ENCODE measurements at regions not wholly inside any gene's neighbourhood (a gene's known extent, or its start where the extent isn't known, plus 50 kb on each side); places are given as distances from the start of the nearest gene placed in this dataset.

DNA sequence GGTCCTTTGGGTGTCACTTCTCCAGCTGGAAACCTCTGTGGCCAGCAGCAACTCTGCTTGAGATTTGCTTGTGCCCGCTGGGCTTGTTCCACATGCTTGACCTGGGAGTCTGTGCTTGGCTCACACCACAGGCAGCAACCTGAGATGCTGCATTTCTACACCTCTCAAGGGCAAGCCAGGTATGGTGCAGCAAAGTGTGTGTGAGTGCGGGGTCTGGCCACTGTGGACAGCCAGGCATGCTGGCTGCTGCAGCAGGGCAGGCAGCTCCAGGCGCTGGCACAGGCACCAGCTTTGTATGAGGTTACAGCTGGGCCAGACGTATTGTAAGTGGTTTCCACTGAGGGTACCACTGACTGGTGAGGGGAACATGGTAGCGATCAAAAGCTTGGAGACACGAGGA lies 242.0 kb downstream of the PTGER3 start:
- no peak overlapping the region for H3K4me3 ChIP-seq
- no peak for TF ChIP-seq POLR2A (IDR thresholded peaks at IDR 0.05)
- TF ChIP-seq CTCF (IDR thresholded peaks at IDR 0.05), result no peak
- no peaks in the 10 kb centered on the region for H3K4me1 ChIP-seq
- intact Hi-C loops (cut with DNase I; ENCODE audit: low total_unique reads), result no loop called here
- no peaks in the 10 kb centered on the region for H3K36me3 ChIP-seq (ENCODE audit: low read depth, missing control alignments)
- 92 to 95% methylated on average over 6 of the region's 6 CpGs for WGBS, 2 donors
- DNase-seq, result no peak
- H3K27me3 ChIP-seq, result no peaks in the 10 kb centered on the region
- no peaks in the 10 kb centered on the region for H3K9me3 ChIP-seq
- H3K27ac ChIP-seq, result no peak overlapping the region

GRCh38 chr1:70807088-70807664 lies 240.4 kb downstream of the PTGER3 start:
- DNase-seq, result no peak
- H3K36me3 ChIP-seq (ENCODE audit: low read depth, missing control alignments), result no peaks in the 10 kb centered on the region
- H3K4me3 ChIP-seq, result no peak overlapping the region
- TF ChIP-seq POLR2A (IDR thresholded peaks at IDR 0.05) (no peak), CTCF (IDR thresholded peaks at IDR 0.05) (no peak)
- H3K27ac ChIP-seq, result no peak overlapping the region
- no peaks in the 10 kb centered on the region for H3K9me3 ChIP-seq
- 50 to 60% methylated on average over 2 to 3 of the region's 3 CpGs for WGBS, 2 donors
- no peaks in the 10 kb centered on the region for H3K27me3 ChIP-seq
- H3K4me1 ChIP-seq, result no peaks in the 10 kb centered on the region
- intact Hi-C loops (cut with DNase I; ENCODE audit: low total_unique reads), result no loop called here

DNA sequence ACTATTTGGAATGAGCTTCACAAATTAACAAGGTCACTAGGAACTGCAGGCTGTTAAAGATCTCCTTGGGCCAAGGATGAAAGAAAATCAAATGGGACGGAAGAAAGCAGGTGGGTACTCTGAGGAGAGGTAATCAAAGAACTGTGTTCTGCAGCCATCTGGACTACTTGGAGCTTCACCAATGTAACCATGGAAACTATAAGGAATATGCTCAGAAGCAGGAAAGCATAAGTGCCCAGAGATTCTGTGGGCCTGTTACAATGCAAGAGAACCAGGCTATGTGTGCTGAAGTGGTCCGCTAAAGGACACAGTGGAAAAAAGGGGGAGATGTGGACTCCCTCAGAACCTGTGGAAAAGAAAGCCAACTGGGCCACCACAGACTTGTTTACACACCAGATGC lies 238.5 kb downstream of the PTGER3 start:
- H3K4me1 ChIP-seq, result no peaks in the 10 kb centered on the region
- H3K36me3 ChIP-seq (ENCODE audit: low read depth, missing control alignments), result no peaks in the 10 kb centered on the region
- no peak overlapping the region for H3K4me3 ChIP-seq
- intact Hi-C loops (cut with DNase I; ENCODE audit: low total_unique reads), result no loop called here
- DNase-seq, result no peak
- TF ChIP-seq CTCF (IDR thresholded peaks at IDR 0.05), result no peak
- no peak for TF ChIP-seq POLR2A (IDR thresholded peaks at IDR 0.05)
- 80 to 88% methylated on average over 2 of the region's 2 CpGs for WGBS, 2 donors
- H3K27me3 ChIP-seq, result no peaks in the 10 kb centered on the region
- H3K27ac ChIP-seq, result no peak overlapping the region
- H3K9me3 ChIP-seq, result no peaks in the 10 kb centered on the region

GRCh38 chr1:70811815-70812214 lies 235.8 kb downstream of the PTGER3 start:
- Histone ChIP-seq H3K36me3 (ENCODE audit: low read depth, missing control alignments) (no peaks in the 10 kb centered on the region), H3K4me3 (no peak overlapping the region), H3K27me3 (no peaks in the 10 kb centered on the region), H3K4me1 (no peaks in the 10 kb centered on the region), H3K9me3 (no peaks in the 10 kb centered on the region), H3K27ac (no peak overlapping the region)
- WGBS, 2 donors, result 78 to 80% methylated on average over 2 of the region's 2 CpGs
- intact Hi-C loops (cut with DNase I; ENCODE audit: low total_unique reads), result no loop called here
- TF ChIP-seq POLR2A (IDR thresholded peaks at IDR 0.05), result no peak
- TF ChIP-seq CTCF (IDR thresholded peaks at IDR 0.05), result no peak
- DNase-seq, result no peak

DNA sequence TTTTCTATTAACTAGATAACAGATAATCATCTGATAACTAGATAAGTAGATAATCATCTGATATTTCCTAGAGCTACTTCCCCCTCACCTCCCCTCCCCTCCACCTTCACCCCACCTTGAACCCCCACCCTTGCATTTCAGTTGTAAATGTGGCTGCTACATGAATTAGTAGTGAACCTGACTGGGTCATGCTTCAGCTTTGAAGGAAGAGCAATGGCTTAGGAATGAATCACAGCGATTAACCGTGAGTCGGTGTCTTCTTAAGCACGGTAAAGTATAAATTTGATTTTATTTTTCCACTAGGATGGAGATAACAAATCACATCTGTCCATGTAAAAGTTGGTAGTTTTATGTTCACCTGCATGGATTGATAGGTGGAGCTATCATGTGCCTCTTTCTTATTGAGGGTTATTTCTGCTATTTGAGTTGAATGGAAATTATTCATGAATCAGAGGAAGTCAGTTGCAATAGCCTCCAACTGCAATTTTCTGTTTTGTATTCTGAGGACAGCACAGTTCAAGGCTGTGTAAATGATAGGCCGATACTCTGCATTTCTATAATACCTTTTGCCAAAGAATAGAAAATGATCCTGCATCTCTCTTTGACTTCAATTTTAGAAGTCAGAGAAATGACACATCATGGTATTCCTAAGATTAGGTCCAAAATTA lies 235.0 kb downstream of the PTGER3 start:
- Histone ChIP-seq H3K4me1 (no peaks in the 10 kb centered on the region), H3K4me3 (no peak overlapping the region), H3K36me3 (ENCODE audit: low read depth, missing control alignments) (no peaks in the 10 kb centered on the region), H3K27me3 (no peaks in the 10 kb centered on the region), H3K9me3 (no peaks in the 10 kb centered on the region), H3K27ac (no peak overlapping the region)
- TF ChIP-seq CTCF (IDR thresholded peaks at IDR 0.05), result no peak
- 76 to 78% methylated on average over 5 of the region's 5 CpGs for WGBS, 2 donors
- no peak for DNase-seq
- intact Hi-C loops (cut with DNase I; ENCODE audit: low total_unique reads), result no loop called here
